NCI-H446 (cell line): ENCODE measurements at regions not wholly inside any gene's neighbourhood (a gene's known extent, or its start where the extent isn't known, plus 50 kb on each side); places are given as distances from the start of the nearest gene placed in this dataset.
"Not testable (repeated sequence)": the region's sequence is repeated elsewhere in the genome, so short reads cannot be mapped to it uniquely, and the experiment has no call there.

Experiments
- DNase-seq, 2 experiments: peaks; one replicate each; lab custom pipeline; 2025; lab: John Stamatoyannopoulos, UW

GRCh38 chr16:9647981-9648701, 534.1 kb downstream of the GRIN2A start:
- peak; percentile 3 to 4 for DNase-seq

DNA sequence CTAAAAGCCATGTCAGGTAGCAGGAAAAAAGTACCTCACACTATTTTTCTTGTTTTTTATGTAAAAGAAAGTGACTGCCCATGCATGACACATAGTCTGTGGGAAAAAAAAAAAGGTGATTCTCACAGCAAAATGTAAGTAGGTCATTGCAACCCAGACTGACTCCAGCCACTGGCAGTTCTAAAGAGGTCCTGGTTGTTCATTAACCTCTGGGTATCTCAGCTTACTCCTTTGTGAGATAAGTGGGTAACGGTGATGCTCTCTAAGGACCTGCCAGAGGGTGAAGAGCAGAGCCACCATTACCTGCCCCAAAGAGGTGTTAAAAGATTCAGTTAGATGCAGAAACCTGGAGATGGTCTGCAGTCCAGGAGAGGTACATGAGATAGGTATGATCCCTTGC, 531.9 kb downstream of the GRIN2A start:
- DNase-seq: no peak

DNA sequence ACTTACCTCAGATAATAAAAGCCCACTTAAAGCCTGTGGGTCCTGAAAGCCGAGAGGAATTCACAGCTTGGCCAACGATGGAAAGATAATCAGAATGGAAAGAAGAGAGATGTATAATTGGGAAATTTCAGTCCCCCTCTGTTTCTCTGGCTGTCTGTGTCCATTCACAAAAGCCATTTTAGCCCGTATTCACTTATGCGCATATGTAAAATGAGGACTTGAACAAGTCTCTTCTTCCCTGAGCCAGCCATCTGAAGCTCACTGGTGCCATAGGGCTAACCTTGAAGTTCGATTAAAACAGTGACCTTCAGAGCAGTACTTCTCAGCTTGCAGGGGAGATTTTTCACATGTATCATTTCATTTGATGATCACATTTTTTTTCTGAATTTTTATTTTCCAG, 527.2 kb downstream of the GRIN2A start:
- DNase-seq: no peak

GRCh38 chr16:9657641-9658040, 524.6 kb downstream of the GRIN2A start:
- no peak for DNase-seq

DNA sequence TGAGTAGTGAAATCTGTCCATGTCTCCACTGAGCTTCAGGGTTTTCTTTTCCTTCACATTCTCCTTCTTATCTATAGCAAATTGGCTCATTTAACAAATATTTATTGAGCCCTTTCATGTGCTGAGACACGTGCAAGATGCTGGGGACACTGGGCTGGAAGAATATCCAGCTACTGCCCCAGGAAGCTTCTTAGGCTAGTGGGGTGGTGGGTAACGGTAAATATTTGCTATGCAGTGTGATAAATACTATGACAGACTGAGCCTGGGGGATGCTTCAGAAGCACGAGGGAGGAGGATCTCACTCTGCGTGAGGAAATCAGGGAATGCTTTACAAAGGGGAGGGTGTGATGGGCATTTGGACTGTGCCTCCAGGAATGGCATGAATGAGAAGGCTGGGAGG, 524.1 kb downstream of the GRIN2A start:
- no peak for DNase-seq

DNA sequence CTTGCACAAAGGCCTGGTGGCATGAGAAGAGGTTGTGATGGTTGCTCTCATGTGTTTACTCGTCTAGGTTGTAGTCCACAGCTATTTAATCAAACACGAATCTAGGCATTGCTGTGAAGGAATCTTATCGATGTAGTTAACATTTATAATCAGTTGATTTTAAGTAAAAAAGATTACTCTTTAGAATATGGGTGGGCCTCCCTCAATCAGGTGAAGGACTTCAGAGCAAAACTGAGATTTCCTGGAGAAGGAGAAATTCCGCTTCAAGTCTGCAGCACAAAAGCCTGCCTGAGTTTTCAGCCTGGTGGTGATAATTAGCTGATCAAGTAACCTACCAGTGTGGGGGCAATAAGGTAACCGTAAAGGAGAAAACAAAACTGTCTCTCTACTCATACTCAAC, 523.6 kb downstream of the GRIN2A start:
- no peak for DNase-seq

DNA sequence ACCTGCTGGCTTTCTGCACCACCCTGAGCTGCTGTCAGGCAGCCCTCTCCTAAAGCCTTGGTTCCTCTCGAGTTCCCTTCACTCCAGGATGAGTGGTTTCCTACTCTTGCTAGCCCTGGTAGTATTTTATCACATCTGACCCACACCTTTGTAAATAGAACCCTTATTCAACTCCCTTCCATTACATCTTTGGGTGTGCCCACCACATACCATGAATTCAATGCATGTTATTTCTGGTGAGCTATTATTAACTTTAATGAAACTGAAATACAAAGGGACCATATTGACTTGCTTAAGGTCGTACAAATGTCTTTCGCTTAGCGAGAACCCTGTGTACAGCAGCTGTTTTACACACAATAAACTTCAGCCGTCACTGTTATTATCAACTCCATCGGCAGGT, 521.3 kb downstream of the GRIN2A start:
- no peak for DNase-seq

DNA sequence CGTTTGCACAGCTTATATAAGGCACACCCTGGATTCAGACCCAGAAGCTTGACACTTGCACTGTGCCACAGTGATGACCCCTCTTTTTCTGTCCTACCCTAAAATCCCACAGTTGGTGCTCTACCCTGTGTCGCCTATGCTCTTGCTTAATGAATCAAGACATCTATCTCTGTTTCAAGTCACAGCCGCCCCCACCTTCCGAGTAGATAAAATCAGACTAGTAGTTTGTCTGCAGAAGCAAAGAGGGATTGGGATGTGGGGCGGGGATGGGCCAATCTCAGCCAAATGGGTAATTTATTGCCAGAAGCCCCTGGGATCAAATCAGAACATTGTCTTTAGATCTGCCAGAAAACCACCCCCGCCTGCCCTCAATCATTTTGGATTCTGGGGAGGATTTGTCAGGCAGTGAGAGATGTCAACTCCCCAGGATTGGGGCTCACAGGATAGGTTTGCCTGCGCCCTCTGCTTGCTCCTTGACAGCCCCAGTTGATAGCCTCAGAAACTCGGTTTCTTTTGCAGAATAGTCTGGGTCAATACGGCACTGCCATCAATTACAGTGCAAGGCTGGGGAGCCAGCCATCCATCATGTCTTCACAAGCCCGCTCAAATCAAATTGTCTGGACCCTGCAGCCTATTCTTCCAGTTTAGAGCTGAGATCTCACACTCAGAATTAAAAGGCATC, 520.8 kb downstream of the GRIN2A start:
- DNase-seq: no peak

DNA sequence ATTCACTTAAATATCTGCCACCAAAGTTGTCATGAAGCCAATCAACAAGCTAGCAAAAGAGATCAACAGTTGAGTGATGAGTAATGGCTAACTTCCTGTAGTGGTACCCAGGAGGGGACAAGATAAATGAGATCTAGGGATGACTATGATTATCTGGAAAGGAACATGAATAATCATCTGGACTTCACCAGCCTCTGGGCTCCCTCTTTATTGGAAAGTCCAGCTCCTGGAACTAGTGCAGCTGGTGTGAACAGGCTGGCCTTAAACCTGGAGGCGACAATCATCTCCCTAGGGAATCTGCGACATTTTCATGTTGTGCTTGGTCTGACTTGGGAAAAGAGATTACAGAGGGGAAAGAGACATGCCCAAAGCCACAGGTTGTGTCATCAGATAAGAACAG, 518.6 kb downstream of the GRIN2A start:
- no peak for DNase-seq

DNA sequence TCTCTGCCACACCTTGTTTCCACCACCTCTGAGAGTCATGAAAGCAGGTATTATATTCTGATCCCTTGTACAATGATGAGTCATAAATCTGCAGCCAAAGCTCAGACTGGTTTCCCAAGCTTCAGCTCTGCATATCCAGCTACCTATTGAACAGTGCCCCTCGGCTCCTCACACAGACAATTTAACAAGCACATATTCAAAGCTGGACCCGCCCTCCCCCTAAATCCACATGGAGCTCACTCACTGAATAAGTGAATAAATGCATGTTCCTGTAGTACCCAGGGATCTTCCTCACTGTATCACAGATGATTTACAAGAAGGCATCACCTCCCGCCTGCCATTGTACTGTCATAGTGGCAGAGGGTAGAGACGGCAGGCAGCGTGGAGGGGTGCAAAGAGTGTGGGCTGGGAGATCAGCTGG, 516.4 kb downstream of the GRIN2A start:
- no peak for DNase-seq

- no peak for DNase-seq
Measured at GRCh38 chr16:9666834-9667480, 515.3 kb downstream of the GRIN2A start.

GRCh38 chr16:9670033-9670432, 512.2 kb downstream of the GRIN2A start:
- no peak for DNase-seq

- not testable (repeated sequence) for DNase-seq
Measured at GRCh38 chr16:9670616-9671015, 511.6 kb downstream of the GRIN2A start.

- DNase-seq: not testable (repeated sequence)
Measured at GRCh38 chr16:9676560-9677300, 505.5 kb downstream of the GRIN2A start.

GRCh38 chr16:9677301-9677653, 505.0 kb downstream of the GRIN2A start:
- DNase-seq: no peak

DNA sequence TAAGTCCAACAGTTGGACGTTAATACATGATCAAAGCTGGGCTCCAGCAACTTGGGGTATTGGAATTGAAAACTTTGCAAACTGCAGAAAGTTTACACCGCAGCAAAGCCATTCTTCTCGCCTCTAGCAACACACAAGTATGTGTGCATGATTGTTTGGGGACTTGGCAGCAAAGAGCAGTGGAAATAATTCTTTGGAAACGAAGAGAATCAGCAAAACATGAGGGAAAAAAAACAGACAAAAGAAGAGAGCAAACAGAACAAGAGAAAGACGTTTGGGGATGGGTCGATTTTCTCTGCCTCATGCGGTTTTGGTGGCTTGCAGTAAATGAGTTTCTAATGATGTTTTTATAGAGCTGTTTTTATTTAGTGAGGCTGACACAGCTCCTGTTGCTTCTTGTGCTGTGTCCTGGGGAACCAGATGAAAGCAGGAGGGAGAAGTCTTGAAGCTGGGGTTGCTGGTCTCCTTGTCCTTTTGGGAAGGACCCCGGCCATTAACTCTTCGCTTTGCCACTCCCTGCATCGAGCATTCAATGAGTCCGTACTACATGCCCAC, 502.9 kb downstream of the GRIN2A start:
- no peak for DNase-seq

- no peak for DNase-seq
Measured at GRCh38 chr16:9680019-9680655, 502.1 kb downstream of the GRIN2A start.

DNA sequence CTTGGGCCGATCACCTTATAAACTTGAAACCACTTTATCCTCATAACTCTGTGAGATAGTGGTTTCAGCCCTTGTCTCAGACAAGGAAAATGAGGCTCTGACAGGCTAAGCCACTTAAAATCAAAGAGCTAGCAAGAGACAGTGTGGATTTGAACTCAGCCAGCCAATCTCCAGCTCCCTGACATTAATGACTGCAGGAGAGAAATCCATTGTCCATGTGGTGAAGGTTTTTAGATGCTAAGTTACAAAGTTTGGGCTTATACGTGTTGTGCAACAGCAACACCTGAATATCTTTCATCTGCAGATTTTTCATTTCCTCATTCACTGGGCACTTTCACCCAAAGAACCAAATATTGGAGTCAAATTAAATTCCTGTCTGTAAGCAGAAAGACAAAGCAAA, 501.3 kb downstream of the GRIN2A start:
- no peak for DNase-seq

GRCh38 chr16:9681508-9681907, 500.7 kb downstream of the GRIN2A start:
- DNase-seq: no peak

GRCh38 chr16:9682320-9682719, 499.9 kb downstream of the GRIN2A start:
- DNase-seq: no peak

- DNase-seq: no peak
Measured at GRCh38 chr16:9683677-9684076, 498.6 kb downstream of the GRIN2A start.
